Activated naive CD4-positive, alpha-beta T cell treated with anti-CD3 and anti-CD28 coated beads, Interleukin-2, amount 10 ng/mL, durations not matched to agents 7 days and 5 days (primary cell): ENCODE measurements at regions not wholly inside any gene's neighbourhood (a gene's known extent, or its start where the extent isn't known, plus 50 kb on each side); places are given as distances from the start of the nearest gene placed in this dataset.
A peak's percentile ranks its signal among the peaks of the same experiment; 100 is the strongest.

Experiments used
- CTCF ChIA-PET: fragments of 350-600 bp; sonication (Branson Sonifier 250); formaldehyde crosslinking; loops from one replicate; lab custom pipeline; 2021; ENCODE audit warnings: antibody characterized with exemption; lab: Charles Lee
- DNase-seq: peaks from one replicate; pipeline ENCODE4 v3.0.0-alpha.2; 2020
- H3K27ac Mint-ChIP-seq: one replicate; pipeline ENCODE4 v1.8.0; 2021; ENCODE audit warnings: mild to moderate bottlenecking, moderate library complexity, mixed read lengths
- H3K27me3 Mint-ChIP-seq: one replicate; pipeline ENCODE4 v1.8.0; 2021; ENCODE audit warnings: mild to moderate bottlenecking, mixed read lengths
- H3K36me3 Mint-ChIP-seq: one replicate; pipeline ENCODE4 v1.8.0; 2021; ENCODE audit warnings: mixed read lengths
- H3K4me1 Mint-ChIP-seq: one replicate; pipeline ENCODE4 v1.8.0; 2021; ENCODE audit warnings: mixed read lengths
- H3K4me3 Mint-ChIP-seq: one replicate; pipeline ENCODE4 v1.8.0; 2021; ENCODE audit warnings: mild to moderate bottlenecking, moderate library complexity, mixed read lengths
- H3K9me3 Mint-ChIP-seq: one replicate; pipeline ENCODE4 v1.8.0; 2021; ENCODE audit warnings: mixed read lengths

GRCh38 chr2:207464007-207464406 lies 65.8 kb upstream of the CREB1 start:
- DNase-seq = no peak
- Mint-ChIP-seq H3K27ac (no peak overlapping the region), H3K9me3 (peaks cover 1% of the 10 kb centered on the region), H3K4me1 (peaks cover 23% of the 10 kb centered on the region), H3K27me3 (no peaks in the 10 kb centered on the region), H3K36me3 (no peaks in the 10 kb centered on the region), H3K4me3 (no peak overlapping the region)
- CTCF ChIA-PET = interaction anchor here (0.9 to 1.0 kb wide), 2 partner anchors 416 to 664 kb away, joined by 3 read pairs; no protein-coding TSS in a partner anchor

- H3K36me3 Mint-ChIP-seq = no peaks in the 10 kb centered on the region
- DNase-seq = no peak
- H3K4me1 Mint-ChIP-seq = peaks cover 20% of the 10 kb centered on the region
- H3K27ac Mint-ChIP-seq = no peak overlapping the region
- peaks cover 1% of the 10 kb centered on the region for H3K9me3 Mint-ChIP-seq
- no peaks in the 10 kb centered on the region for H3K27me3 Mint-ChIP-seq
- H3K4me3 Mint-ChIP-seq = no peak overlapping the region
- CTCF ChIA-PET = no interaction called here
These were observed 63.9 kb upstream of the CREB1 start for GRCh38 chr2:207465894-207466293.

DNA sequence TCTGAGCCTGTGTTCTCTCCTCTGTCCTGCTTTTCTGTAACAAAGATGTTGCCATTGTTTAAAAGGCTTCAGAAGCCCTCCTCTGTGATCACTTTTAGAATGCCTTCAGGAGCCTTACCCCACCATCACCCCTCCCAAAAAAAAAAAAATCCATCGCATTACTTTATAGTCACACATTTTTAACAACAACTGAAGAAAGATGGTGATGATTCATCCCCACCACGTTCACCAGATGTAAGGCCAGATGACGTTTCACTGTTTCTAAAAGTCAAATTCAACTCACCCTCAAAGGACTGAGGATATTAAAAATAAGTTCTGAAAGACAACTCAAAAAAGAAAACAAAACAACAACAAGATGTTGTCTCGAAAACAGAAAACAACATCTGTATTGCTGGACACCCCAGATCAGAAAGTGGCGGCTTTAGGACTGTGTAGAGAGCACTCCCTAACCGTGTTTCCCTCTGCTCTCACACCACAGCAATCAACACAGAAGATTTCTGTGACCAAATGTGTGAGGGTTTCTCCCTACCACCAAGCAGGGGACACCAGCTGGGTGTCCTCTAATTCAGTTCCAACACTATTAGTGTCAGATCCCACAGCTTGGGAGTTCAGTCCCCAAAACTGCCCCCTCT lies 61.9 kb upstream of the CREB1 start:
- Mint-ChIP-seq H3K27ac (no peak overlapping the region), H3K9me3 (peaks cover 1% of the 10 kb centered on the region), H3K27me3 (no peaks in the 10 kb centered on the region), H3K36me3 (no peaks in the 10 kb centered on the region), H3K4me1 (peaks cover 14% of the 10 kb centered on the region), H3K4me3 (no peak overlapping the region)
- CTCF ChIA-PET = interaction anchor here (0.7 to 8.7 kb wide), 3 partner anchors 326 to 666 kb away, joined by 3 to 97 read pairs (median 3); no protein-coding TSS in a partner anchor
- no peak for DNase-seq

GRCh38 chr2:207468488-207468887 lies 61.3 kb upstream of the CREB1 start:
- no peaks in the 10 kb centered on the region for H3K36me3 Mint-ChIP-seq
- H3K9me3 Mint-ChIP-seq = peaks cover 1% of the 10 kb centered on the region
- CTCF ChIA-PET = interaction anchor here (0.7 to 8.7 kb wide), 3 partner anchors 327 to 667 kb away, joined by 3 to 97 read pairs (median 3); no protein-coding TSS in a partner anchor
- peaks cover 14% of the 10 kb centered on the region for H3K4me1 Mint-ChIP-seq
- no peak overlapping the region for H3K4me3 Mint-ChIP-seq
- no peaks in the 10 kb centered on the region for H3K27me3 Mint-ChIP-seq
- no peak overlapping the region for H3K27ac Mint-ChIP-seq
- DNase-seq = no peak

- Mint-ChIP-seq H3K4me1 (peaks cover 12% of the 10 kb centered on the region), H3K4me3 (no peak overlapping the region), H3K27me3 (no peaks in the 10 kb centered on the region), H3K36me3 (no peaks in the 10 kb centered on the region), H3K27ac (no peak overlapping the region), H3K9me3 (no peaks in the 10 kb centered on the region)
- no peak for DNase-seq
- CTCF ChIA-PET = interaction anchor here (0.7 to 8.7 kb wide), 2 partner anchors 668 to 718 kb away, joined by 3 to 97 read pairs; no protein-coding TSS in a partner anchor
These were observed 60.3 kb upstream of the CREB1 start for GRCh38 chr2:207469451-207469850.

DNA sequence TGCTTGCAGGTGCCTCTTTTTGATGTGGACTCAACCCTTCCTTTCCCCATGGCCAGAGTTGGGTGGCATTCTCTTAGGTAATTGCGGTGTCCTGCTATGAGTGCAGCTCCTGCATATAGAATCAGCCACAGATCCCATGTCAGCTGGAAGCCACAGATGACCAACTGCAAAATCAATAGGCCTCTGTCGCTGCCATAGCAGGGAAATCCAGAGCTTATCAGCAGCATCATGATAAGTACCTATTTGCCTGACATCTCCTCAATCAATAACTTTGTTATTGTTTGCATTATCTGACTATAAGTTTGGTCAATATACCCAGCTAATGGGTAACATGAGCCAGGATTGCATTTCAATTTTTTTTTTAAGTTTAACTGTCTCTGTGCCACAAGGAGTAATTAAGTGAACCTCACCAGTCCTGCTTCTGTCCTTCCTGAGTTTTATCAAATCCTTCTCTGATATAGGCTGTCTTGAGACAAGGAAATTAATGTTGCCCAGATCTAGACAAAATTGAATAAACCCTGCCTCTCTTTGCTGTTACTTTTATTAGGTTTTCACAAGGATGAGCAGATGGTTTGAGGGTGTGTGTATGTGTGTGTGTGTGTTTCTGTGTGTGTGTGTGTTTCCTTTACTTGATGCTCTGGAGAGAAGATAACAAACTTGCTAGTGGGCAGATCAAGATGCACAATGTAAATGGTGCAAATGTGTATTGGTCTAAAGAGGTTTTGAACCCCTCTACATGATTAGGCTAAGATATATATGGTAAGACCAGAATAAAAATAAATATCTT lies 59.6 kb upstream of the CREB1 start:
- H3K4me1 Mint-ChIP-seq = peaks cover 18% of the 10 kb centered on the region
- H3K36me3 Mint-ChIP-seq = no peaks in the 10 kb centered on the region
- H3K27me3 Mint-ChIP-seq = no peaks in the 10 kb centered on the region
- no peaks in the 10 kb centered on the region for H3K9me3 Mint-ChIP-seq
- H3K27ac Mint-ChIP-seq = no peak overlapping the region
- no peak overlapping the region for H3K4me3 Mint-ChIP-seq
- CTCF ChIA-PET = interaction anchor here (0.7 to 8.7 kb wide), 3 partner anchors 669 to 718 kb away, joined by 3 to 97 read pairs (median 4); no protein-coding TSS in a partner anchor
- no peak for DNase-seq

DNA sequence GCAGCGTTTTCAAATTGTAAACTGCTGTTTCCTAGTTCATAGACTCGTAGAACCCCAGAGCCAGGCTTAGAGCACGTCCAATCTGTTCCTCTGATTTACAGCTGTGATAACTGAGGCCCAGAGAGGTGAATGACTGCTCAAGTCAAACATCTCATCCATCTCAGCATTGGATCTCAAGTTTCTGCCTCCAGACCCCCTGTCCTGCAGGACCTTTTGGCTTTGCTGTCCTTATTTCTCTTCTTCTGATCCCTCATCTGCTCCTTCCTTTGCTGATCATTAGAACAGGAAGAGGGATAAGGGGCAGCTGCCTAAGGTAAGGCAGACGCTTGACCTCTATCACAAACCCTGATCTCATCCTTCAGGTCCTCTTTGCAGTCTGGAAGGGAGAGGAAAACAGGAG lies 58.5 kb upstream of the CREB1 start:
- DNase-seq = no peak
- Mint-ChIP-seq H3K27ac (no peak overlapping the region), H3K4me1 (peaks cover 23% of the 10 kb centered on the region), H3K4me3 (no peak overlapping the region), H3K9me3 (no peaks in the 10 kb centered on the region), H3K36me3 (no peaks in the 10 kb centered on the region), H3K27me3 (peaks cover 7% of the 10 kb centered on the region)
- CTCF ChIA-PET = interaction anchor here (1.4 to 8.7 kb wide), 4 partner anchors 489 to 776 kb away, joined by 4 to 97 read pairs (median 16); no protein-coding TSS in a partner anchor

- Mint-ChIP-seq H3K9me3 (no peaks in the 10 kb centered on the region), H3K4me3 (no peak overlapping the region), H3K36me3 (no peaks in the 10 kb centered on the region), H3K4me1 (peaks cover 23% of the 10 kb centered on the region), H3K27me3 (peaks cover 7% of the 10 kb centered on the region), H3K27ac (no peak overlapping the region)
- CTCF ChIA-PET = interaction anchor here (0.7 to 8.7 kb wide), 29 partner anchors 29 to 777 kb away, joined by 3 to 97 read pairs (median 5); partner anchors contain the start of gene KLF7
- no peak for DNase-seq
These were observed 57.3 kb upstream of the CREB1 start for GRCh38 chr2:207472343-207473048.

DNA sequence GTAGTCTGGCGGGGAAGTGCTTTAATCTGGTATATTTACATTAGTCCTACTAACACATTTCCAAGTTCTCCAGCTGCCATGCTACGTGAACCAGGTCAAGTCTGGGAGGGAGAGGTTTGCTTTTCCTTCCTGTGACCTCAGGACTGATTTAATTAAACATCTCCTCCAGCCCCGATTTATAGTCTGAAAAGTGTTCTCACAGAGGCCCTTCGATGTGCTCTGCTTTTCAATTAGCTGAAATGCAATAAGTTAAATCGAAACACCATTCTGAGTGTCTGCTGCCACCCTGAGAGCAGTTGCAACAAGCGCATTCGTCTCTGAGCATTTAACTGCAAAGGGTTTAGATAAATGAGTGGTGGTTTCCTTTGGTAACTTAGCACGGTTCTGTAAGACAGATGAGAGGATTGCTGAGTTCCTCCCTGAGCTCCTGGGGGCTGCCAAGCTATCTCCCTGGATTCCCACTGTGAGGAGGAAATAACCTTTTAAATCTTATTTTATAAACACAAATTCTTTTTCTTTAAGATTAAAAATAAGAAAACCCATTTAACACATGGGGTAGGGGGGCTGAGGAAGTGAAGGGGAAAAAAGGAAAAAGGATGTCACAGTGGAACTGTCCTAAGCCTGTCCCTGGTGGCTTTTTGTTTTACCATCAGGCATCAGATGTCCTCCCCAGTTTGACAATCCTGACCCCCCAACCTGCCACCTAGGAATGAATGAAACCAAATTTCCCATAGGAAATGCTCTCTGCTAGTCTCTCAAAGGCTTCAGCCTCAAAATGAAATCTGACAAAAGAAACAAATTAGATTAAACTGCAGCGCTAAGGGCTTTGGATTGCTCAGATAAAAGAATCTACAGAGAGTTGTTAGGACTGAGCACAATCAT lies 56.5 kb upstream of the CREB1 start:
- Mint-ChIP-seq H3K36me3 (no peaks in the 10 kb centered on the region), H3K4me3 (no peak overlapping the region), H3K4me1 (peaks cover 23% of the 10 kb centered on the region), H3K9me3 (no peaks in the 10 kb centered on the region), H3K27me3 (peaks cover 7% of the 10 kb centered on the region), H3K27ac (no peak overlapping the region)
- CTCF ChIA-PET = interaction anchor here (0.7 to 8.7 kb wide), 35 partner anchors 29 to 914 kb away, joined by 3 to 97 read pairs (median 5); partner anchors contain the start of gene KLF7
- peak; percentile 72 for DNase-seq

GRCh38 chr2:207473931-207474235 lies 55.9 kb upstream of the CREB1 start:
- peaks cover 7% of the 10 kb centered on the region for H3K27me3 Mint-ChIP-seq
- H3K4me3 Mint-ChIP-seq = no peak overlapping the region
- no peak overlapping the region for H3K27ac Mint-ChIP-seq
- DNase-seq = no peak
- no peaks in the 10 kb centered on the region for H3K9me3 Mint-ChIP-seq
- CTCF ChIA-PET = interaction anchor here (0.7 to 8.7 kb wide), 24 partner anchors 31 to 915 kb away, joined by 3 to 97 read pairs (median 5); partner anchors contain the start of gene KLF7
- no peaks in the 10 kb centered on the region for H3K36me3 Mint-ChIP-seq
- H3K4me1 Mint-ChIP-seq = peaks cover 29% of the 10 kb centered on the region

GRCh38 chr2:207474863-207475485 lies 54.8 kb upstream of the CREB1 start:
- DNase-seq = peak; percentile 59
- no peak overlapping the region for H3K27ac Mint-ChIP-seq
- H3K36me3 Mint-ChIP-seq = no peaks in the 10 kb centered on the region
- H3K9me3 Mint-ChIP-seq = no peaks in the 10 kb centered on the region
- peaks cover 7% of the 10 kb centered on the region for H3K27me3 Mint-ChIP-seq
- CTCF ChIA-PET = interaction anchor here (0.6 to 8.7 kb wide), 7 partner anchors 428 to 785 kb away, joined by 3 to 97 read pairs (median 15); no protein-coding TSS in a partner anchor
- peaks cover 39% of the 10 kb centered on the region for H3K4me1 Mint-ChIP-seq
- no peak overlapping the region for H3K4me3 Mint-ChIP-seq

DNA sequence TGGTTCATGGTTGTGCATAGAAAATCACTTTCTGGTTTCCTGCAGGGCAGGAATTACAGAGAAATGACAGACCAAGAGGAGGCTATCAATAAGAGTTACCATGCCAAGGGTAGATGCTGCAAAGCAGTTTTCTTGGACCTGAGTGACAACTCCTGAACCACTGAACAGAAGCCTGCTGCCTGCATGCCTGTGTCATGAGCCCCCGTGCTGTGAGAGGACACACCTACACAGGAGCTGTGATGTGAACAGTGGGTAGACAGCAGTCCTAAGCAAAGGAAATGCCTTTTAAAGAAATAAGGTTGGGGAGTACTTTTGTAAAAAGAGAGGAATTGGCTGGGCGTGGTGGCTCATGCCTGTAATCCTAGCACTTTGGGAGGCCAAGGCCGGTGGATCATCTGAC lies 54.2 kb upstream of the CREB1 start:
- no peak overlapping the region for H3K27ac Mint-ChIP-seq
- H3K4me1 Mint-ChIP-seq = peaks cover 39% of the 10 kb centered on the region
- no peaks in the 10 kb centered on the region for H3K36me3 Mint-ChIP-seq
- peaks cover 7% of the 10 kb centered on the region for H3K27me3 Mint-ChIP-seq
- CTCF ChIA-PET = interaction anchor here (0.7 to 3.2 kb wide), 4 partner anchors 52 to 675 kb away, joined by 3 to 15 read pairs (median 4); no protein-coding TSS in a partner anchor
- H3K4me3 Mint-ChIP-seq = no peak overlapping the region
- no peak for DNase-seq
- no peaks in the 10 kb centered on the region for H3K9me3 Mint-ChIP-seq

DNA sequence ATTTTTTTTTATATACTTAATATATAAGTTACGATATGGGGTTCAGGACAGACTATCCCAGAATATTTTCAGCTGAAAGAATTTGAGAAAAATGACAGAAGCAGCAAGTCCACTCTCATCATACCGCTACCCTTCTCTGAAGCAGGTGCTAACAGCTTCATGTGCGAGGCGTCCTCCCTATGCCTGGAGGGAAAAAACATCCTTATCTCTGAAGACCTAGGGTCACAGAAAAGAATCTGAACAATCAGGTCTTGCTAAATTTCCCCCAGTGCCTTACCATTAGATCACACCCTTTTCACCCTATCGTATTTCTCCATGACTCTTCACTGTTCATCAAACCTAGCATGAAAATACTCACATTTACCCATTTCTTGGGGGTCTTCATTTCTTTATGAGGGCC lies 51.9 kb upstream of the CREB1 start:
- no peak for DNase-seq
- CTCF ChIA-PET = interaction anchor here (1.4 to 3.2 kb wide), 2 partner anchors 27 to 678 kb away, joined by 3 to 15 read pairs; no protein-coding TSS in a partner anchor

More for the DNA sequence above, 51.9 kb upstream of the CREB1 start:
- H3K4me3 Mint-ChIP-seq = no peak overlapping the region
- H3K4me1 Mint-ChIP-seq = peaks cover 51% of the 10 kb centered on the region
- peaks cover 7% of the 10 kb centered on the region for H3K27me3 Mint-ChIP-seq
- H3K27ac Mint-ChIP-seq = no peak overlapping the region
- no peaks in the 10 kb centered on the region for H3K9me3 Mint-ChIP-seq
- no peaks in the 10 kb centered on the region for H3K36me3 Mint-ChIP-seq
